ENCODE measurements at regions not wholly inside any gene's neighbourhood (a gene's known extent, or its start where the extent isn't known, plus 50 kb on each side); places are given as distances from the start of the nearest gene placed in this dataset.

- Histone ChIP-seq H3F3A (replicated peaks; ENCODE audit: low read depth) (no peaks in the 10 kb centered on the region), H3K79me2 (replicated peaks; ENCODE audit: insufficient read depth) (no peaks in the 10 kb centered on the region), H3K27ac (ENCODE audit: low read depth) (no peak overlapping the region), H4K20me1 (replicated peaks; ENCODE audit: insufficient read depth) (no peaks in the 10 kb centered on the region), H3K4me1 (ENCODE audit: insufficient read depth) (peaks cover 1% of the 10 kb centered on the region; the same call in 1 of the 2 replicates), H3K4me3 (no peak overlapping the region), H3K36me3 (ENCODE audit: insufficient read depth) (0 out of 2 replicates have a peak, but pooled peaks cover 2% of the 10 kb centered on the region), H3K27me3 (ENCODE audit: insufficient read depth) (no peaks in the 10 kb centered on the region), H3K4me2 (no peak overlapping the region), H2AFZ (no peak overlapping the region), H3K9me2 (ENCODE audit: insufficient read depth) (no peaks in the 10 kb centered on the region)
- Mint-ChIP-seq H3K9me3 (peaks cover 39% of the 10 kb centered on the region), H3K27ac (no peak overlapping the region), H3K4me1 (peaks cover 1% of the 10 kb centered on the region; the same call in 2 of the 3 replicates), H3K27me3 (ENCODE audit: insufficient read depth, low read depth, poor library complexity) (no peaks in the 10 kb centered on the region), H3K36me3 (ENCODE audit: low read depth) (peaks cover 25% of the 10 kb centered on the region), H3K4me3 (no peak overlapping the region)
- TF ChIP-seq ZNF462 (CRISPR knock-in tag; IDR thresholded peaks at IDR 0.05) (no peak), STAT1 (IDR thresholded peaks at IDR 0.05; ENCODE audit: unreplicated experiment) (no peak), ZNF114 (CRISPR knock-in tag; IDR thresholded peaks at IDR 0.05) (no peak), POLR2AphosphoS5 (IDR thresholded peaks at IDR 0.05; ENCODE audit: low read depth) (no peak), CREB1 (CRISPR knock-in tag; IDR thresholded peaks at IDR 0.05; ENCODE audit: low read depth) (no peak), EZH2phosphoT487 (IDR thresholded peaks at IDR 0.05; ENCODE audit: unreplicated experiment) (no peak), NANOG (IDR thresholded peaks at IDR 0.05; ENCODE audit: borderline replicate concordance) (no peak)
- TF ChIP-seq, protein P1, sequence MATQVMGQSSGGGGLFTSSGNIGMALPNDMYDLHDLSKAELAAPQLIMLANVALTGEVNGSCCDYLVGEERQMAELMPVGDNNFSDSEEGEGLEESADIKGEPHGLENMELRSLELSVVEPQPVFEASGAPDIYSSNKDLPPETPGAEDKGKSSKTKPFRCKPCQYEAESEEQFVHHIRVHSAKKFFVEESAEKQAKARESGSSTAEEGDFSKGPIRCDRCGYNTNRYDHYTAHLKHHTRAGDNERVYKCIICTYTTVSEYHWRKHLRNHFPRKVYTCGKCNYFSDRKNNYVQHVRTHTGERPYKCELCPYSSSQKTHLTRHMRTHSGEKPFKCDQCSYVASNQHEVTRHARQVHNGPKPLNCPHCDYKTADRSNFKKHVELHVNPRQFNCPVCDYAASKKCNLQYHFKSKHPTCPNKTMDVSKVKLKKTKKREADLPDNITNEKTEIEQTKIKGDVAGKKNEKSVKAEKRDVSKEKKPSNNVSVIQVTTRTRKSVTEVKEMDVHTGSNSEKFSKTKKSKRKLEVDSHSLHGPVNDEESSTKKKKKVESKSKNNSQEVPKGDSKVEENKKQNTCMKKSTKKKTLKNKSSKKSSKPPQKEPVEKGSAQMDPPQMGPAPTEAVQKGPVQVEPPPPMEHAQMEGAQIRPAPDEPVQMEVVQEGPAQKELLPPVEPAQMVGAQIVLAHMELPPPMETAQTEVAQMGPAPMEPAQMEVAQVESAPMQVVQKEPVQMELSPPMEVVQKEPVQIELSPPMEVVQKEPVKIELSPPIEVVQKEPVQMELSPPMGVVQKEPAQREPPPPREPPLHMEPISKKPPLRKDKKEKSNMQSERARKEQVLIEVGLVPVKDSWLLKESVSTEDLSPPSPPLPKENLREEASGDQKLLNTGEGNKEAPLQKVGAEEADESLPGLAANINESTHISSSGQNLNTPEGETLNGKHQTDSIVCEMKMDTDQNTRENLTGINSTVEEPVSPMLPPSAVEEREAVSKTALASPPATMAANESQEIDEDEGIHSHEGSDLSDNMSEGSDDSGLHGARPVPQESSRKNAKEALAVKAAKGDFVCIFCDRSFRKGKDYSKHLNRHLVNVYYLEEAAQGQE (IDR thresholded peaks at IDR 0.05; ENCODE audit: unreplicated experiment), result no peak
- DNase-seq (ENCODE audit: low spot score), result no peak
- ATAC-seq, result no peak
Measured at GRCh38 chr1:239507826-239508225, 121.5 kb downstream of the CHRM3 start.

Measured in GM23338 (cell line).